Fibroblast of lung (primary cell): ENCODE measurements at regions not wholly inside any gene's neighbourhood (a gene's known extent, or its start where the extent isn't known, plus 50 kb on each side); places are given as distances from the start of the nearest gene placed in this dataset.

Experiments used
- EZH2 ChIP-seq: IDR thresholded peaks from 2 replicates; pipeline ENCODE4 v1.5.1; 2012; ENCODE audit warnings: low read length, control low read depth, mild to moderate bottlenecking; ENCODE audit errors: missing control alignments
- TF ChIP-seq, protein P1 (sequence below), 2 donors: IDR thresholded peaks in 1 of 2; conservative IDR thresholded peaks in 1 of 2; 1 replicate in 1 of 2; 2 replicates in 1 of 2; pipeline ENCODE4 v1.5.1; 2011 to 2012; ENCODE audit warnings: low read length in 2 of 2, control low read depth in 1 of 2, inconsistent platforms in 1 of 2, low read depth in 1 of 2, mild to moderate bottlenecking in 1 of 2

DNA sequence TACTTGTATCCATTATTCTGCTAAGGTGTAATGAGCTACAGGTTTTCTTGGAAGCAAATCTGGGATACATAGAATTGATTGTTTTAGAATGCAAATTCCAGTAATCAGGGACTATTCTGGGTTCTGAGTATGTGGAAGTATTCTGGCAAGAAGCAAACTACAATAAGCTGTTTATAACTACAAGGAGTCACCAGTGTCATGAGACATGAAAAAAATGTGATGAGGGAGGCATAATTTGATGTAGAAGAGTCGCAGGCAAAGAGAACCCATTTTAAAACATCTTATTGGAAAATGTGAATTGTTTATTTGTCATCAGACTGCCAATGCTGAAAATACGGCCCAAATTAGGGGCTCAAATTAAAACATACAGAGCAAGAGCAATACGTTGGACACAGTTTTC is 321.8 kb upstream of the E2F7 start:
- no peak for TF ChIP-seq EZH2
- TF ChIP-seq, protein P1, sequence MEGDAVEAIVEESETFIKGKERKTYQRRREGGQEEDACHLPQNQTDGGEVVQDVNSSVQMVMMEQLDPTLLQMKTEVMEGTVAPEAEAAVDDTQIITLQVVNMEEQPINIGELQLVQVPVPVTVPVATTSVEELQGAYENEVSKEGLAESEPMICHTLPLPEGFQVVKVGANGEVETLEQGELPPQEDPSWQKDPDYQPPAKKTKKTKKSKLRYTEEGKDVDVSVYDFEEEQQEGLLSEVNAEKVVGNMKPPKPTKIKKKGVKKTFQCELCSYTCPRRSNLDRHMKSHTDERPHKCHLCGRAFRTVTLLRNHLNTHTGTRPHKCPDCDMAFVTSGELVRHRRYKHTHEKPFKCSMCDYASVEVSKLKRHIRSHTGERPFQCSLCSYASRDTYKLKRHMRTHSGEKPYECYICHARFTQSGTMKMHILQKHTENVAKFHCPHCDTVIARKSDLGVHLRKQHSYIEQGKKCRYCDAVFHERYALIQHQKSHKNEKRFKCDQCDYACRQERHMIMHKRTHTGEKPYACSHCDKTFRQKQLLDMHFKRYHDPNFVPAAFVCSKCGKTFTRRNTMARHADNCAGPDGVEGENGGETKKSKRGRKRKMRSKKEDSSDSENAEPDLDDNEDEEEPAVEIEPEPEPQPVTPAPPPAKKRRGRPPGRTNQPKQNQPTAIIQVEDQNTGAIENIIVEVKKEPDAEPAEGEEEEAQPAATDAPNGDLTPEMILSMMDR (conservative IDR thresholded peaks at IDR 0.05 in 1 of 2, IDR thresholded peaks at IDR 0.05 in 1 of 2; ENCODE audit: low read depth in 1 of 2, low read length in 2 of 2): no peak
